GM12875 (cell line): ENCODE measurements at regions not wholly inside any gene's neighbourhood (a gene's known extent, or its start where the extent isn't known, plus 50 kb on each side); places are given as distances from the start of the nearest gene placed in this dataset.

Experiments
- H3K4me3 ChIP-seq: one replicate; pipeline ENCODE4 v1.5.1; 2011; ENCODE audit warnings: low read depth, low read length, control low read depth
- CTCF ChIP-seq: IDR thresholded peaks from 2 replicates; pipeline ENCODE4 v1.5.1; 2011; ENCODE audit warnings: low read depth, mild to moderate bottlenecking, control low read depth, inconsistent platforms, low read length, moderate library complexity, borderline replicate concordance; ENCODE audit not compliant: insufficient read depth

- no peak overlapping the region for H3K4me3 ChIP-seq
- no peak for TF ChIP-seq CTCF
Observed at GRCh38 chr11:69210310-69211035, 54.7 kb downstream of the SMIM38 start.

- TF ChIP-seq CTCF, result no peak
- no peak overlapping the region for H3K4me3 ChIP-seq
Observed at GRCh38 chr11:69211540-69211919, 55.8 kb downstream of the SMIM38 start.

- no peak overlapping the region for H3K4me3 ChIP-seq
- TF ChIP-seq CTCF, result no peak
Observed at GRCh38 chr11:69211920-69212797, 56.4 kb downstream of the SMIM38 start.

- H3K4me3 ChIP-seq, result no peak overlapping the region
- TF ChIP-seq CTCF, result no peak
Observed at GRCh38 chr11:69212798-69213110, 57.0 kb downstream of the SMIM38 start.

- TF ChIP-seq CTCF, result no peak
- H3K4me3 ChIP-seq, result no peak overlapping the region
Observed at GRCh38 chr11:69213316-69213715, 57.6 kb downstream of the SMIM38 start.

- no peak for TF ChIP-seq CTCF
- H3K4me3 ChIP-seq, result no peak overlapping the region
Observed at GRCh38 chr11:69213964-69214363, 58.2 kb downstream of the SMIM38 start.

GRCh38 chr11:69215216-69215615, 59.5 kb downstream of the SMIM38 start:
- H3K4me3 ChIP-seq, result no peak overlapping the region
- TF ChIP-seq CTCF, result no peak
